B cell (primary cell): ENCODE measurements at regions not wholly inside any gene's neighbourhood (a gene's known extent, or its start where the extent isn't known, plus 50 kb on each side); places are given as distances from the start of the nearest gene placed in this dataset.

Experiments
- ATAC-seq: fragments of 200-7000 bp; cut with Tn5 transposase; one replicate; pipeline ENCODE4 v1.10.0; 2021; ENCODE audit warnings: low read depth, mild to moderate bottlenecking, moderate number of reproducible peaks, moderate library complexity
- CTCF ChIA-PET: fragments of 350-600 bp; sonication (Branson Sonifier 250); formaldehyde crosslinking; loops from one replicate; lab custom pipeline; 2021; ENCODE audit warnings: antibody characterized with exemption, inconsistent platforms; lab: Charles Lee
- POLR2A ChIA-PET: fragments of 350-600 bp; sonication (Branson Sonifier 250); formaldehyde crosslinking; loops from one replicate; lab custom pipeline; 2021; ENCODE audit warnings: antibody characterized with exemption; lab: Charles Lee
- DNase-seq: peaks from one replicate; pipeline ENCODE4 v3.0.0; 2013
- H2AFZ ChIP-seq: 2 replicates; pipeline ENCODE4 v1.6.1; 2012; ENCODE audit warnings: mild to moderate bottlenecking, low read depth, low read length; ENCODE audit not compliant: insufficient read depth, poor library complexity, severe bottlenecking
- H3K27ac ChIP-seq, 2 donors: 1 replicate in 1 of 2; 2 replicates in 1 of 2; pipeline ENCODE4 v1.5.1; 2012 to 2013; ENCODE audit warnings: low read length in 2 of 2, mild to moderate bottlenecking in 2 of 2, moderate library complexity in 1 of 2
- H3K27me3 ChIP-seq, 4 experiments: fragments of 200-600 bp in 1 of 4; sonication (generic) in 1 of 4; replicated peaks in 1 of 4; 1 replicate in 2 of 4; 2 replicates in 2 of 4; pipeline versions ENCODE4 v1.6.1 to v1.7.0; 2013 to 2016; ENCODE audit warnings: low read length in 3 of 4, mild to moderate bottlenecking in 2 of 4, mixed read lengths in 1 of 4, moderate library complexity in 1 of 4; ENCODE audit not compliant: insufficient read depth in 4 of 4, control insufficient read depth in 3 of 4; ENCODE audit errors: control extremely low read depth in 1 of 4
- H3K36me3 ChIP-seq, 2 experiments: replicated peaks in 1 of 2; 1 replicate in 1 of 2; 2 replicates in 1 of 2; pipeline versions ENCODE4 v1.6.1 to v1.7.1; 2013; ENCODE audit warnings: low read length in 1 of 2; ENCODE audit not compliant: insufficient read depth in 2 of 2, control insufficient read depth in 1 of 2; ENCODE audit errors: control extremely low read depth in 1 of 2, extremely low read depth in 1 of 2
- H3K4me1 ChIP-seq, 2 donors: fragments of 200-600 bp in 1 of 2; sonication (generic) in 1 of 2; 1 replicate in 1 of 2; 2 replicates in 1 of 2; pipeline versions ENCODE4 v1.5.1 to v1.6.1; 2013 to 2017; ENCODE audit warnings: low read length in 2 of 2; ENCODE audit not compliant: control insufficient read depth in 2 of 2, insufficient read depth in 2 of 2
- H3K4me2 ChIP-seq: replicated peaks from 2 replicates; pipeline ENCODE3; 2012; ENCODE audit warnings: mild to moderate bottlenecking, low read depth, low read length; ENCODE audit not compliant: poor library complexity, severe bottlenecking
- H3K4me3 ChIP-seq, 5 experiments: fragments of 200-600 bp in 1 of 5; sonication (generic) in 1 of 5; 1 replicate in 3 of 5; 2 replicates in 2 of 5; pipeline versions ENCODE4 v1.5.1 to v1.7.0; 2011 to 2016; ENCODE audit warnings: low read length in 4 of 5, mild to moderate bottlenecking in 4 of 5, low read depth in 2 of 5, control low read depth in 1 of 5, moderate library complexity in 1 of 5; ENCODE audit not compliant: insufficient read depth in 1 of 5; ENCODE audit errors: control extremely low read depth in 1 of 5, extremely low read depth in 1 of 5
- H3K79me2 ChIP-seq: fragments of 200-600 bp; sonication (generic); one replicate; pipeline ENCODE4 v1.6.0; 2016; ENCODE audit warnings: low read length; ENCODE audit not compliant: control insufficient read depth, insufficient read depth
- H3K9ac ChIP-seq: fragments of 200-600 bp; sonication (generic); 2 replicates; pipeline ENCODE4 v1.6.1; 2017; ENCODE audit warnings: mild to moderate bottlenecking, low read length, moderate library complexity
- H3K9me3 ChIP-seq, 3 donors: one replicate each; pipeline versions ENCODE4 v1.6.1 to v1.7.1; 2013; ENCODE audit warnings: low read length in 2 of 3; ENCODE audit not compliant: control insufficient read depth in 2 of 3, insufficient read depth in 1 of 3; ENCODE audit errors: control extremely low read depth in 1 of 3
- H4K20me1 ChIP-seq: 2 replicates; pipeline ENCODE4 v1.6.0; 2012; ENCODE audit warnings: mild to moderate bottlenecking, low read length; ENCODE audit not compliant: insufficient read depth, control insufficient read depth, poor library complexity, severe bottlenecking
- H3K27ac Mint-ChIP-seq: one replicate; pipeline ENCODE4 v1.8.0; 2021; ENCODE audit warnings: mixed read lengths
- H3K27me3 Mint-ChIP-seq: one replicate; pipeline ENCODE4 v1.8.0; 2021; ENCODE audit warnings: mixed read lengths
- H3K4me1 Mint-ChIP-seq: one replicate; pipeline ENCODE4 v1.8.0; 2021; ENCODE audit warnings: mixed read lengths
- H3K4me3 Mint-ChIP-seq: one replicate; pipeline ENCODE4 v1.8.0; 2021; ENCODE audit warnings: mixed read lengths
- H3K9me3 Mint-ChIP-seq: one replicate; pipeline ENCODE4 v1.8.0; 2022; ENCODE audit warnings: mixed read lengths; ENCODE audit not compliant: insufficient read depth
- EZH2 ChIP-seq: IDR thresholded peaks from 2 replicates; pipeline ENCODE4 v1.6.1; 2012; ENCODE audit warnings: borderline replicate concordance, low read depth, mild to moderate bottlenecking, moderate library complexity, low read length; ENCODE audit not compliant: insufficient read depth, poor library complexity, severe bottlenecking
- WGBS: methylation state at CpG from one replicate; pipeline ENCODE4 v1.1.5; 2013; ENCODE audit warnings: missing lambda C conversion rate; ENCODE audit not compliant: insufficient coverage; 5-methylcytosine and 5-hydroxymethylcytosine counted together
- intact Hi-C: fragments of 100-400 bp; cut with micrococcal nuclease; formaldehyde crosslinking; loops from one replicate; pipeline ENCODE4 v1.10.0; 2022
- TF ChIP-seq, protein P1 (sequence below): fragments of 200-600 bp; IDR thresholded peaks from one replicate; pipeline ENCODE4 v1.8.0; 2022; ENCODE audit warnings: antibody characterized with exemption, mild to moderate bottlenecking

DNA sequence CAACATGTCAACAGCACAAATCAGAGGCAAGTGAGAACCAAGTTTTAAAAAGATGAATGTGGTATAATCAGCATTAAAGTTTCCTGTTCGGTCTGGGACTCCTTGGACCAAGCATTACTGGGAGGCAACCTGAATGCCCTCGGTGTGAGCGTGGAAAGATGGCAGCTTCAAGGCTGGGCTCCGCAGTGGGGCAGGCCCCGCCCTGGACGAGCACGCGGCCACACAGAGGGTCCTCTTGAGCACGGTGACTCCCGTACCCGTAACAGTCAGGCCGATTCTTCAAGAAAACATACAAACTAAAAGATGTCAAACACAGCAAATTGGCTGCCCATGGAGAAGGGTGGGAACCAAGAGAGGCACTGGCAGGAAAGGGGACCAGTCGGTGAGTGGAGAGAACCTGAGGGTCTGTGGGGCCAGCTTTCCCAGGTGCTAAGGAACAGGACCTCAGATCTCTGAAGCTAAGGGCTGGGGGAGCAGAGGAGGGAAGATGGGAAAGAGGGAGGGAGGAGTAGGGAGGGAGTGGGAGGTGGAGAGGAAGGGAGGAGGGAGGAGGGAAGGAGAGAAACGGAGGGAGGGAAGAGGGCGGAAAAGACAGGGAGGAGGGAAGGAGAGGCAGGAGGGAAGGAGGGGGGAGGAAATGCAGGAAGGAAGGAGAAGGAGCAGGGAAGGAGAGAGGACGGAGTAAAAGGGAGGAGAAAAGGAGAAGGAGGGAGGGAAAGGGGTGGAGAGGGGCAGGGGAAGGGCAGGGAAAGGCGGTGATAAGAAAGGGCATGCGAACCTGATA is 71.2 kb upstream of the FAM20C start:
- Histone ChIP-seq H3K4me1 (no peaks in the 10 kb centered on the region), H3K79me2 (no peaks in the 10 kb centered on the region), H2AFZ (no peak overlapping the region), H4K20me1 (no peaks in the 10 kb centered on the region), H3K36me3 (no peaks in the 10 kb centered on the region), H3K27me3 (peaks cover 0 to 19% (median 1%) of the 10 kb centered on the region in 4 experiments), H3K9me3 (no peaks in the 10 kb centered on the region), H3K27ac (no peak overlapping the region), H3K9ac (no peak overlapping the region), H3K4me2 (no peak overlapping the region), H3K4me3 (no peak overlapping the region)
- ChIA-PET POLR2A (no interaction called here), CTCF (no interaction called here)
- no peak for DNase-seq
- Mint-ChIP-seq H3K4me3 (no peak overlapping the region), H3K4me1 (no peaks in the 10 kb centered on the region), H3K27ac (no peak overlapping the region), H3K9me3 (no peaks in the 10 kb centered on the region), H3K27me3 (peaks cover 23% of the 10 kb centered on the region)
- TF ChIP-seq, protein P1, sequence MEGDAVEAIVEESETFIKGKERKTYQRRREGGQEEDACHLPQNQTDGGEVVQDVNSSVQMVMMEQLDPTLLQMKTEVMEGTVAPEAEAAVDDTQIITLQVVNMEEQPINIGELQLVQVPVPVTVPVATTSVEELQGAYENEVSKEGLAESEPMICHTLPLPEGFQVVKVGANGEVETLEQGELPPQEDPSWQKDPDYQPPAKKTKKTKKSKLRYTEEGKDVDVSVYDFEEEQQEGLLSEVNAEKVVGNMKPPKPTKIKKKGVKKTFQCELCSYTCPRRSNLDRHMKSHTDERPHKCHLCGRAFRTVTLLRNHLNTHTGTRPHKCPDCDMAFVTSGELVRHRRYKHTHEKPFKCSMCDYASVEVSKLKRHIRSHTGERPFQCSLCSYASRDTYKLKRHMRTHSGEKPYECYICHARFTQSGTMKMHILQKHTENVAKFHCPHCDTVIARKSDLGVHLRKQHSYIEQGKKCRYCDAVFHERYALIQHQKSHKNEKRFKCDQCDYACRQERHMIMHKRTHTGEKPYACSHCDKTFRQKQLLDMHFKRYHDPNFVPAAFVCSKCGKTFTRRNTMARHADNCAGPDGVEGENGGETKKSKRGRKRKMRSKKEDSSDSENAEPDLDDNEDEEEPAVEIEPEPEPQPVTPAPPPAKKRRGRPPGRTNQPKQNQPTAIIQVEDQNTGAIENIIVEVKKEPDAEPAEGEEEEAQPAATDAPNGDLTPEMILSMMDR, result no peak
- no peak for TF ChIP-seq EZH2
- no peak for ATAC-seq
- WGBS, result 92% methylated on average over 12 of the region's 18 CpGs
- intact Hi-C loops, result no loop called here

DNA sequence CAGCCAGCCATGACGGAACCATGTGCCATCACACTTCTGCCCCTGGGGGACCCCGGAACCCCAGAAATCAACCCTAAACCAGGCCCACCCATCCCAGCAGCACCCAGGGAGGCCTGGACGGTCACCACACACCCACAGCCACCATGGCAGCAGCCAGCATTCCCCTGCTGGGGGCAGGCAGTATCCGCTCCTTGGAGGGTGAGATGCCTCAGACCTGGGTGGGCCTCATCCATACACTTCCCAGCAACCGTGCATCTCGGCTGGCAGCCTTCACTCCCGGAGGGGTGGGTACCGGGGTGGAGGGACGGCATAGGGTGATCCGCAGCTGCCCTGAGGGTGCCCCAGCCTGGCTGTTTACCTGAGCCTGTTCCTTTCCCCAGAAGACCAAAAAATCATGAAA is 69.1 kb upstream of the FAM20C start:
- 91% methylated on average over 9 of the region's 10 CpGs for WGBS

More for the DNA sequence above, 69.1 kb upstream of the FAM20C start:
- Histone ChIP-seq H3K27ac (no peak overlapping the region), H3K4me2 (no peak overlapping the region), H2AFZ (no peak overlapping the region), H3K4me3 (no peak overlapping the region), H3K79me2 (no peaks in the 10 kb centered on the region), H3K27me3 (peaks cover 0 to 16% (median 1%) of the 10 kb centered on the region in 4 experiments), H4K20me1 (no peaks in the 10 kb centered on the region), H3K9ac (no peak overlapping the region), H3K36me3 (no peaks in the 10 kb centered on the region), H3K4me1 (no peaks in the 10 kb centered on the region), H3K9me3 (no peaks in the 10 kb centered on the region)
- intact Hi-C loops, result no loop called here
- peaks cover 13% of the 10 kb centered on the region for H3K27me3 Mint-ChIP-seq
- H3K27ac Mint-ChIP-seq, result no peak overlapping the region
- ChIA-PET POLR2A (no interaction called here), CTCF (no interaction called here)
- no peak for ATAC-seq
- H3K4me3 Mint-ChIP-seq, result no peak overlapping the region
- TF ChIP-seq, protein P1, result no peak
- TF ChIP-seq EZH2, result no peak
- H3K9me3 Mint-ChIP-seq, result no peaks in the 10 kb centered on the region
- no peaks in the 10 kb centered on the region for H3K4me1 Mint-ChIP-seq
- no peak for DNase-seq
